OCI-LY1 (cell line): ENCODE measurements at regions not wholly inside any gene's neighbourhood (a gene's known extent, or its start where the extent isn't known, plus 50 kb on each side); places are given as distances from the start of the nearest gene placed in this dataset.

Experiments
- EZH2 ChIP-seq: fragments of 200-600 bp; sonication (generic), shearing (Covaris generic); IDR thresholded peaks from 2 replicates; pipeline ENCODE4 v1.8.0; 2017; ENCODE audit warnings: borderline replicate concordance, mixed run types, mild to moderate bottlenecking, antibody characterized with exemption, low read length, moderate library complexity, mixed read lengths
- TF ChIP-seq, protein P1 (sequence below): fragments of 200-600 bp; sonication (generic), shearing (Covaris generic); IDR thresholded peaks from 2 replicates; pipeline ENCODE4 v1.5.1; 2017; ENCODE audit warnings: mild to moderate bottlenecking, antibody characterized with exemption, low read length, moderate library complexity, mixed read lengths

DNA sequence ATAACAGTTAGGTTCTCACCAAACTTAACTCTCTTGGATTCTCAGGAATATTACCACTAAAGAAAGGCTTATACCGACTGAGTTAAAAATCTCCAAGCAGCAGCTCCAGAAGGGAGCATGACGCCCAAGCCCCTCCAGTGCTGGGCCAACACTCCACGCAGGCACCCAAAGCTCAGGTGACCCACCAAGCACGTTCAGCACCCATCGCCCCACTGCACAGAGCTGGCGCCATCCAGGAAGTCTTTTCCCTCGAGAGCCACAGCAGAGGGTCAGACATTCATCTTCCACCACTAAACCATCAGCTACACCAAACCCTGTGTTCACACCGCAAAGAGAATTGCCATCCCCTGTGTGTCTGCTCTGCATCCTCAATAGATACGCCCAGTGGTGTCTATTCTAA lies 65.7 kb downstream of the SOX1 start:
- TF ChIP-seq EZH2 = no peak
- TF ChIP-seq, protein P1, sequence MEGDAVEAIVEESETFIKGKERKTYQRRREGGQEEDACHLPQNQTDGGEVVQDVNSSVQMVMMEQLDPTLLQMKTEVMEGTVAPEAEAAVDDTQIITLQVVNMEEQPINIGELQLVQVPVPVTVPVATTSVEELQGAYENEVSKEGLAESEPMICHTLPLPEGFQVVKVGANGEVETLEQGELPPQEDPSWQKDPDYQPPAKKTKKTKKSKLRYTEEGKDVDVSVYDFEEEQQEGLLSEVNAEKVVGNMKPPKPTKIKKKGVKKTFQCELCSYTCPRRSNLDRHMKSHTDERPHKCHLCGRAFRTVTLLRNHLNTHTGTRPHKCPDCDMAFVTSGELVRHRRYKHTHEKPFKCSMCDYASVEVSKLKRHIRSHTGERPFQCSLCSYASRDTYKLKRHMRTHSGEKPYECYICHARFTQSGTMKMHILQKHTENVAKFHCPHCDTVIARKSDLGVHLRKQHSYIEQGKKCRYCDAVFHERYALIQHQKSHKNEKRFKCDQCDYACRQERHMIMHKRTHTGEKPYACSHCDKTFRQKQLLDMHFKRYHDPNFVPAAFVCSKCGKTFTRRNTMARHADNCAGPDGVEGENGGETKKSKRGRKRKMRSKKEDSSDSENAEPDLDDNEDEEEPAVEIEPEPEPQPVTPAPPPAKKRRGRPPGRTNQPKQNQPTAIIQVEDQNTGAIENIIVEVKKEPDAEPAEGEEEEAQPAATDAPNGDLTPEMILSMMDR = no peak
